ENCODE measurements at regions not wholly inside any gene's neighbourhood (a gene's known extent, or its start where the extent isn't known, plus 50 kb on each side); places are given as distances from the start of the nearest gene placed in this dataset.
"Not testable (repeated sequence)": the region's sequence is repeated elsewhere in the genome, so short reads cannot be mapped to it uniquely, and the experiment has no call there.

- no peak for DNase-seq
- Histone ChIP-seq H3K36me3 (no peaks in the 10 kb centered on the region), H3K27me3 (ENCODE audit: insufficient read depth, low read depth, severe bottlenecking) (peaks cover 14% of the 10 kb centered on the region), H3K9me3 (ENCODE audit: severe bottlenecking) (no peaks in the 10 kb centered on the region), H3K4me3 (ENCODE audit: low read depth, low read length) (no peak overlapping the region), H3K27ac (no peak overlapping the region)
- TF ChIP-seq CTCF (IDR thresholded peaks at IDR 0.05; ENCODE audit: low read depth, low read length), result no peak
Observed at GRCh38 chrX:41019041-41019392, 66.2 kb upstream of the USP9X start.

GRCh38 chrX:41022566-41022965, 62.7 kb upstream of the USP9X start:
- no peak overlapping the region for H3K4me3 ChIP-seq (ENCODE audit: low read depth, low read length)
- no peaks in the 10 kb centered on the region for H3K36me3 ChIP-seq
- H3K27me3 ChIP-seq (ENCODE audit: insufficient read depth, low read depth, severe bottlenecking), result peaks cover 19% of the 10 kb centered on the region
- DNase-seq, result no peak
- H3K9me3 ChIP-seq (ENCODE audit: severe bottlenecking), result no peaks in the 10 kb centered on the region
- no peak overlapping the region for H3K27ac ChIP-seq
- no peak for TF ChIP-seq CTCF (IDR thresholded peaks at IDR 0.05; ENCODE audit: low read depth, low read length)

- Histone ChIP-seq H3K9me3 (ENCODE audit: severe bottlenecking) (no peaks in the 10 kb centered on the region), H3K36me3 (no peaks in the 10 kb centered on the region), H3K4me3 (ENCODE audit: low read depth, low read length) (no peak overlapping the region), H3K27ac (no peak overlapping the region), H3K27me3 (ENCODE audit: insufficient read depth, low read depth, severe bottlenecking) (peaks cover 19% of the 10 kb centered on the region)
- TF ChIP-seq CTCF (IDR thresholded peaks at IDR 0.05; ENCODE audit: low read depth, low read length), result no peak
- DNase-seq, result no peak
Observed at GRCh38 chrX:41023098-41023497, 62.1 kb upstream of the USP9X start.

GRCh38 chrX:41024335-41024734, 60.9 kb upstream of the USP9X start:
- H3K4me3 ChIP-seq (ENCODE audit: low read depth, low read length); H3K36me3 ChIP-seq; H3K27ac ChIP-seq; H3K9me3 ChIP-seq (ENCODE audit: severe bottlenecking); DNase-seq: not testable (repeated sequence)
- peaks cover 18% of the 10 kb centered on the region for H3K27me3 ChIP-seq (ENCODE audit: insufficient read depth, low read depth, severe bottlenecking)

- no peaks in the 10 kb centered on the region for H3K36me3 ChIP-seq
- H3K4me3 ChIP-seq (ENCODE audit: low read depth, low read length), result no peak overlapping the region
- H3K27ac ChIP-seq, result no peak overlapping the region
- TF ChIP-seq CTCF (IDR thresholded peaks at IDR 0.05; ENCODE audit: low read depth, low read length), result no peak
- H3K9me3 ChIP-seq (ENCODE audit: severe bottlenecking), result no peaks in the 10 kb centered on the region
- no peak for DNase-seq
- H3K27me3 ChIP-seq (ENCODE audit: insufficient read depth, low read depth, severe bottlenecking), result peaks cover 19% of the 10 kb centered on the region
Observed at GRCh38 chrX:41024755-41025154, 60.5 kb upstream of the USP9X start.

- Histone ChIP-seq H3K27ac (no peak overlapping the region), H3K27me3 (ENCODE audit: insufficient read depth, low read depth, severe bottlenecking) (peaks cover 24% of the 10 kb centered on the region), H3K9me3 (ENCODE audit: severe bottlenecking) (no peaks in the 10 kb centered on the region), H3K36me3 (no peaks in the 10 kb centered on the region), H3K4me3 (ENCODE audit: low read depth, low read length) (no peak overlapping the region)
- no peak for DNase-seq
- TF ChIP-seq CTCF (IDR thresholded peaks at IDR 0.05; ENCODE audit: low read depth, low read length), result no peak
Observed at GRCh38 chrX:41025926-41026701, 59.1 kb upstream of the USP9X start.
